Panc1 (cell line): ENCODE measurements at regions not wholly inside any gene's neighbourhood (a gene's known extent, or its start where the extent isn't known, plus 50 kb on each side); places are given as distances from the start of the nearest gene placed in this dataset.

Experiments used
- ATAC-seq: fragments of 200-7000 bp; cut with Tn5 transposase; 2 replicates; pipeline ENCODE4 v1.9.1; 2020; ENCODE audit warnings: mild to moderate bottlenecking, moderate library complexity
- BruUV-seq: library from RNA; stranded (reverse); fragments of 400-500 nt; replicated peaks from 2 replicates; lab custom pipeline; 2021; lab: Mats Ljungman, UMichigan
- CTCF ChIA-PET: fragments of 300-600 bp; sonication (Branson Sonifier 250); formaldehyde crosslinking; loops from one replicate; lab custom pipeline; 2022; ENCODE audit warnings: antibody characterized with exemption; lab: Charles Lee
- POLR2A ChIA-PET: fragments of 300-600 bp; sonication (Branson Sonifier 250); formaldehyde crosslinking; loops from one replicate; lab custom pipeline; 2022; ENCODE audit warnings: antibody characterized with exemption; lab: Charles Lee
- DNase-seq: peaks from one replicate; pipeline ENCODE4 v3.0.0-alpha.2; 2010; ENCODE audit warnings: low read depth, low spot score
- H3K27ac ChIP-seq: 2 replicates; pipeline ENCODE4 v1.5.1; 2011; ENCODE audit warnings: mild to moderate bottlenecking, low read length, inconsistent platforms
- H3K27me3 ChIP-seq: fragments of 200-500 bp; sonication (Bioruptor generic); 2 replicates; pipeline ENCODE4 v1.6.0; 2014; ENCODE audit warnings: low read length, inconsistent platforms; ENCODE audit not compliant: control insufficient read depth, insufficient read depth
- H3K36me3 ChIP-seq: fragments of 200-500 bp; sonication (Bioruptor generic); 2 replicates; pipeline ENCODE4 v1.5.1; 2014; ENCODE audit warnings: inconsistent platforms, mild to moderate bottlenecking, low read length, moderate library complexity; ENCODE audit not compliant: control insufficient read depth, insufficient read depth
- H3K4me1 ChIP-seq: 2 replicates; pipeline ENCODE4 v1.5.1; 2011; ENCODE audit warnings: inconsistent platforms, mild to moderate bottlenecking, low read length, moderate library complexity; ENCODE audit not compliant: control insufficient read depth, insufficient read depth
- H3K4me3 ChIP-seq, 2 experiments: 2 replicates each; pipeline ENCODE4 v1.5.1; 2011 to 2012; ENCODE audit warnings: low read depth in 2 of 2, low read length in 2 of 2, mild to moderate bottlenecking in 2 of 2, inconsistent platforms in 1 of 2, moderate library complexity in 1 of 2
- H3K9me3 ChIP-seq: fragments of 200-500 bp; sonication (Bioruptor generic); 2 replicates; pipeline ENCODE4 v1.5.1; 2014; ENCODE audit warnings: low read depth, mild to moderate bottlenecking, inconsistent platforms, low read length, moderate library complexity; ENCODE audit not compliant: control insufficient read depth, insufficient read depth
- CTCF ChIP-seq: fragments of 450-650 bp; IDR thresholded peaks from 2 replicates; pipeline ENCODE4 v1.5.1; 2017; ENCODE audit warnings: mild to moderate bottlenecking
- POLR2AphosphoS5 ChIP-seq: IDR thresholded peaks from 2 replicates; pipeline ENCODE4 v1.6.1; 2012; ENCODE audit warnings: mild to moderate bottlenecking, low read depth, low read length, moderate library complexity
- REST ChIP-seq, 2 experiments: IDR thresholded peaks; 2 replicates each; pipeline ENCODE4 v1.6.1; 2011 to 2012; ENCODE audit warnings: low read depth in 2 of 2, control low read depth in 1 of 2, low read length in 1 of 2, mild to moderate bottlenecking in 1 of 2, moderate library complexity in 1 of 2; ENCODE audit not compliant: insufficient read depth in 1 of 2
- TCF7L2 ChIP-seq: IDR thresholded peaks from 2 replicates; pipeline ENCODE4 v1.6.1; 2011; ENCODE audit warnings: mild to moderate bottlenecking, low read depth, low read length, inconsistent platforms
- in situ Hi-C: cut with HindIII; loops from 2 replicates; pipeline ENCODE4 v1.10.0; 2016; ENCODE audit warnings: low sequenced_read_pairs, low pct_unique_long_range_greater_than_20kb
- intact Hi-C: fragments of 100-400 bp; cut with micrococcal nuclease; formaldehyde crosslinking; loops from one replicate; pipeline ENCODE4 v1.10.0; 2022; ENCODE audit not compliant: unreplicated experiment

GRCh38 chr14:25620515-25620914 lies 570.6 kb upstream of the STXBP6 start:
- POLR2A ChIA-PET: no interaction called here

GRCh38 chr14:25615174-25615573 lies 565.2 kb upstream of the STXBP6 start:
- no peak overlapping the region for H3K27ac ChIP-seq
- no peak for TF ChIP-seq CTCF
- TF ChIP-seq TCF7L2: no peak
- no peak for TF ChIP-seq REST (IDR thresholded peaks at IDR 0.05; ENCODE audit: insufficient read depth in 1 of 2, low read depth in 2 of 2, low read length in 1 of 2)
- intact Hi-C loops: no loop called here
- H3K36me3 ChIP-seq: no peaks in the 10 kb centered on the region
- CTCF ChIA-PET: no interaction called here
- no peak for ATAC-seq
- H3K4me3 ChIP-seq: no peak overlapping the region
- in situ Hi-C loops: no loop called here
- BruUV-seq: no TSS peak
- H3K27me3 ChIP-seq: no peaks in the 10 kb centered on the region
- no peaks in the 10 kb centered on the region for H3K9me3 ChIP-seq
- H3K4me1 ChIP-seq: no peaks in the 10 kb centered on the region
- POLR2A ChIA-PET: no interaction called here
- no peak for DNase-seq

More at GRCh38 chr14:25620515-25620914, 570.6 kb upstream of the STXBP6 start:
- CTCF ChIA-PET: no interaction called here
- Histone ChIP-seq H3K9me3 (no peaks in the 10 kb centered on the region), H3K27me3 (no peaks in the 10 kb centered on the region), H3K27ac (no peak overlapping the region), H3K4me3 (no peak overlapping the region), H3K36me3 (no peaks in the 10 kb centered on the region), H3K4me1 (no peaks in the 10 kb centered on the region)
- BruUV-seq: no TSS peak
- TF ChIP-seq REST (IDR thresholded peaks at IDR 0.05; ENCODE audit: insufficient read depth in 1 of 2, low read depth in 2 of 2, low read length in 1 of 2) (no peak), TCF7L2 (no peak), POLR2AphosphoS5 (no peak)
- intact Hi-C loops (no loop called here), in situ Hi-C loops (no loop called here)
- no peak for DNase-seq
- ATAC-seq: no peak
